ENCODE measurements at regions not wholly inside any gene's neighbourhood (a gene's known extent, or its start where the extent isn't known, plus 50 kb on each side); places are given as distances from the start of the nearest gene placed in this dataset.
"Not testable (repeated sequence)": the region's sequence is repeated elsewhere in the genome, so short reads cannot be mapped to it uniquely, and the experiment has no call there.

- peaks cover 0 to under 1% (median 0%) of the 10 kb centered on the region in 4 donors for H3K4me1 Mint-ChIP-seq
- POLR2A ChIA-PET: no interaction called here
- DNase-seq (no peak), ATAC-seq (no peak)
- no peak overlapping the region for H3K4me3 Mint-ChIP-seq
- H3K27ac Mint-ChIP-seq: no peak overlapping the region
- H3K36me3 Mint-ChIP-seq: no peaks in the 10 kb centered on the region
- H3K27me3 Mint-ChIP-seq: peaks cover 10 to 35% (median 15%) of the 10 kb centered on the region in 5 donors
- H3K9me3 Mint-ChIP-seq: no peaks in the 10 kb centered on the region
Observed at GRCh38 chr6:69578361-69578890, 218.4 kb downstream of the LMBRD1 start.

GRCh38 chr6:69571234-69571633 is 225.6 kb downstream of the LMBRD1 start:
- POLR2A ChIA-PET: no interaction called here
- Mint-ChIP-seq H3K9me3 (peaks cover 0 to 14% (median 0%) of the 10 kb centered on the region in 9 donors), H3K4me3 (no peak overlapping the region), H3K27me3 (peaks cover 2 to 29% (median 15%) of the 10 kb centered on the region in 5 donors), H3K27ac (no peak overlapping the region), H3K4me1 (no peaks in the 10 kb centered on the region), H3K36me3 (no peaks in the 10 kb centered on the region)
- DNase-seq: no peak
- no peak for ATAC-seq

- H3K4me1 Mint-ChIP-seq: no peaks in the 10 kb centered on the region
- POLR2A ChIA-PET: no interaction called here
- H3K9me3 Mint-ChIP-seq: peaks cover 0 to 14% (median 0%) of the 10 kb centered on the region in 9 donors
- H3K4me3 Mint-ChIP-seq: no peak overlapping the region
- H3K36me3 Mint-ChIP-seq: no peaks in the 10 kb centered on the region
- peaks cover 2 to 29% (median 15%) of the 10 kb centered on the region in 5 donors for H3K27me3 Mint-ChIP-seq
- DNase-seq (no peak), ATAC-seq (no peak)
- no peak overlapping the region for H3K27ac Mint-ChIP-seq
Observed at GRCh38 chr6:69570106-69570505, 226.7 kb downstream of the LMBRD1 start.

DNA sequence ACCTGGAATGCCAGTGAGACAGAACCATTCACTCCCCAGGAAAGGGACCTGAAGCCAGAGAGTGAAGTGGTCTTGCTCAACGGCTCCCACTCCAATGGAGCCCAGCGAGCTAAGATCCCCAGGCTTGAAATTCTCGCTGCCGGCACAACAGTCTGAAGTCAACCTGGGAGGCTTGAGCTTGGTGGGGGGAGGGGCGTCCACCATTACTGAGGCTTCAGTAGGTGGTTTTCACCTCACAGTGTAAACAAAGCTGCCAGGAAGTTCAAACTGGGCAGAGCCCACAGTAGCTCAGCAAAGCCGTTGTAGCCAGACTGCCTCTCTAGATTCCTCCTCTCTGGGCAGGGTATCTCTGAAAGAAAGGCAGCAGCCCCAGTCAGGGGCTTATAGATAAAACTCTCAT is 236.2 kb downstream of the LMBRD1 start:
- H3K9me3 Mint-ChIP-seq: peaks cover 0 to 18% (median 6%) of the 10 kb centered on the region in 9 donors
- H3K4me3 Mint-ChIP-seq, H3K4me1 Mint-ChIP-seq, POLR2A ChIA-PET, ATAC-seq, DNase-seq, H3K36me3 Mint-ChIP-seq, H3K27ac Mint-ChIP-seq: not testable (repeated sequence)
- H3K27me3 Mint-ChIP-seq: peaks cover 4 to 14% (median 7%) of the 10 kb centered on the region in 5 donors

DNA sequence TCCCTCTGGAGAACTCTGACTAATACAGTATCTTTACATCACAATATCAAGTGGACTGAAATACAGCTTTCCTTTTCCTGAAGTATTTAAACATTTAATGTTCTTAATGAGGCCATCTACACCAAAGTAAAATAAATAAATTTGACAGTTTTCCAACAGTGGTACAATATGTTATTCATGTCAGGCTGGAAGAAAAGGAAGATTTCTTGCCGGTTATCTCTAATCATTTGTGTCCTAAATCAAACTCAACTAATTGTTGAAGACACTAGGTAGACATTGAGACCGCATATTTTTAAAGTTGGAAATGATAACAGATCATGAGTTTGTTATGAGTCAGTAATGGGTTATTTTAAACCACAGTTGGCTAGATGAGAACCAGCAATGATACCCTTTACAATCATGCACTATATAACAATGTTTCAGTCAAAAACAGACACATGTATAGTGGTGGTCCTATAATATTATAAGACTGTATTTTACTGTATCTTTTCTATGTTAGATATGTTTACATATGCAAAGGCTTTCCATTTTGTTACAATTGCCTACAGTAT is 241.6 kb downstream of the LMBRD1 start:
- Mint-ChIP-seq H3K27me3 (peaks cover 2 to 10% (median 7%) of the 10 kb centered on the region in 5 donors), H3K9me3 (peaks cover 0 to 6% (median 0%) of the 10 kb centered on the region in 9 donors), H3K27ac (no peak overlapping the region), H3K36me3 (no peaks in the 10 kb centered on the region), H3K4me3 (no peak overlapping the region), H3K4me1 (no peaks in the 10 kb centered on the region)
- ATAC-seq (no peak), DNase-seq (no peak)
- POLR2A ChIA-PET: no interaction called here

DNA sequence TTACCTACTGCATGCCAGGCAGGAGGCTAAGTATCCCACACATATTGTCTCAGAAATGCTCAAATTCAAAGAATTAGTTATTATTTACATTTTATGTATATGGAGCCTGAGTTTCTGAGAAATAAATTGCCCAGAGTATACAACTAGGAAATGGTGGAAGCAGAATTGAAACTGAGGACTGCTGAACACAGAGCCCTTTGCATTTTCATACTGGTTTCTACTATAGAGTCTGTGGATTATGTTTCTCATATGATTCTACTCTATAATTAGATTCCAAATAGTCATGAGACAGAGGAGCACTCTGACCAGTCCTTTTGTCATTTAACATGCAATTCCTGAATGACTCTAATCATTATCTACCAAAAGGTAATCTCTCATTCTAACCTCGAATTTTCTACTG is 254.3 kb downstream of the LMBRD1 start:
- ATAC-seq (no peak), DNase-seq (no peak)
- POLR2A ChIA-PET: no interaction called here
- Mint-ChIP-seq H3K4me1 (no peaks in the 10 kb centered on the region), H3K36me3 (no peaks in the 10 kb centered on the region), H3K4me3 (no peak overlapping the region), H3K27ac (no peak overlapping the region), H3K27me3 (peaks cover 0 to 2% (median 0%) of the 10 kb centered on the region in 5 donors), H3K9me3 (peaks cover 0 to 4% (median 0%) of the 10 kb centered on the region in 9 donors)

DNA sequence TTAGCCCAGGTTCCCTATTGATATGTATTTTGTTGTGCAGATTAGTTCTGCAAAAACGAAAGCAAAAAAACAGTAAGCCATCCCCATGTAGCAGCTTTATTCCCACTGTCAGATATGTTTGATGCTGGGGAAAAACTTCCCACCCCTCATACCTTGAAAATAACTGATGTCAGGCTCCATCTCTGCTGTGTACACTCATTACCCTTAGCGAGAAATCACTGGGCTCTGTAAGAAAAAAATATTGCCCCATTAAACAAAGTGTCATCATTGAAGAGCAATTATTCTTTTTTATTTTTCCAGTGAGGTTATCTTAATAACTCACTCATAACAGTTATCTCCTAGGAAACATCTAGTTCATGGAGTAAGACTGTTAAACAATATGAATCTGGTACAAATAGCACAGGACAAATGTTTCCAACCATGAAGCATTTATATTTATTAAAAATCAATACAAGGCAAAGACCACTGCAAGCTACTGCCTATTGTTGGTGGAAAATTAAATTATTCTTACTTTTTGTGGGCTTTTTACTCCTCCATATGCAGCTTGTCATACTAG is 268.8 kb downstream of the LMBRD1 start:
- Mint-ChIP-seq H3K27ac (no peak overlapping the region), H3K27me3 (no peaks in the 10 kb centered on the region), H3K4me3 (no peak overlapping the region), H3K36me3 (no peaks in the 10 kb centered on the region), H3K4me1 (no peaks in the 10 kb centered on the region), H3K9me3 (peaks cover 0 to 5% (median 0%) of the 10 kb centered on the region in 9 donors)
- no peak for ATAC-seq
- no peak for DNase-seq
- POLR2A ChIA-PET: no interaction called here

- H3K27ac Mint-ChIP-seq, DNase-seq, H3K36me3 Mint-ChIP-seq, H3K27me3 Mint-ChIP-seq, ATAC-seq, H3K4me1 Mint-ChIP-seq, POLR2A ChIA-PET, H3K4me3 Mint-ChIP-seq: not testable (repeated sequence)
- H3K9me3 Mint-ChIP-seq: peaks cover 0 to 24% (median 10%) of the 10 kb centered on the region in 9 donors
Observed at GRCh38 chr6:69515480-69515879, 281.3 kb downstream of the LMBRD1 start.

DNA sequence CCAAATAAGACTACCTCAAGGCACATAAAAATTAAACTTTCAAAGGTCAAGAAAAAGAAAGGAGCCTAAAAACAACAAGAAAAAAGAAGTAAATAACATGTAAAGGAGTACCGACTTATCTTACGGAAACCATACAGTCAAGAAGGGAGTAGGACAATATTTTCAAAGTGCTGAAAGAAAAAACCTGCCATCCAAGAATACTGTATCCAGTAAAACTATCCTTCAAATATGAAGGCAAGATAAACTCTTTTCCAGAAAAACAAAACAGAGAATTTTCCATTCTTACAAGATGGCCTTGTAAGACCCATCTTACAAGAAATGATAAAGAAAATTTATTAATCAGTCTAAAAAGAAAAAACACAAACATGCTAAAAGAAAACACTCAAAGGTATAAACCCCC is 302.2 kb downstream of the LMBRD1 start:
- H3K27ac Mint-ChIP-seq: no peak overlapping the region
- peaks cover 2 to 30% (median 14%) of the 10 kb centered on the region in 9 donors for H3K9me3 Mint-ChIP-seq
- POLR2A ChIA-PET: no interaction called here
- no peak for ATAC-seq
- no peak for DNase-seq
- no peaks in the 10 kb centered on the region for H3K4me1 Mint-ChIP-seq
- H3K27me3 Mint-ChIP-seq: peaks cover 0 to 6% (median 0%) of the 10 kb centered on the region in 5 donors
- peaks cover 0 to 13% (median 0%) of the 10 kb centered on the region in 3 donors for H3K36me3 Mint-ChIP-seq
- H3K4me3 Mint-ChIP-seq: no peak overlapping the region

- DNase-seq (no peak), ATAC-seq (no peak)
- Mint-ChIP-seq H3K27ac (no peak overlapping the region), H3K27me3 (peaks cover 0 to 6% (median 0%) of the 10 kb centered on the region in 5 donors), H3K4me3 (no peak overlapping the region), H3K9me3 (peaks cover 2 to 40% (median 13%) of the 10 kb centered on the region in 9 donors), H3K4me1 (no peaks in the 10 kb centered on the region), H3K36me3 (peaks cover 0 to 11% (median 0%) of the 10 kb centered on the region in 3 donors)
- POLR2A ChIA-PET: no interaction called here
Observed at GRCh38 chr6:69489970-69490369, 306.8 kb downstream of the LMBRD1 start.

- Mint-ChIP-seq H3K27ac (no peak overlapping the region), H3K9me3 (peaks cover 0 to 29% (median 8%) of the 10 kb centered on the region in 9 donors), H3K27me3 (peaks cover 0 to 6% (median 0%) of the 10 kb centered on the region in 5 donors), H3K4me3 (no peak overlapping the region), H3K4me1 (no peaks in the 10 kb centered on the region), H3K36me3 (no peaks in the 10 kb centered on the region)
- no peak for DNase-seq
- ATAC-seq: no peak
- POLR2A ChIA-PET: no interaction called here
Observed at GRCh38 chr6:69487688-69488087, 309.1 kb downstream of the LMBRD1 start.

GRCh38 chr6:69466979-69467570 is 329.7 kb downstream of the LMBRD1 start:
- H3K4me1 Mint-ChIP-seq: no peaks in the 10 kb centered on the region
- H3K27ac Mint-ChIP-seq: no peak overlapping the region
- no peaks in the 10 kb centered on the region for H3K36me3 Mint-ChIP-seq
- H3K4me3 Mint-ChIP-seq: no peak overlapping the region
- DNase-seq: no peak
- POLR2A ChIA-PET: no interaction called here
- H3K9me3 Mint-ChIP-seq: peaks cover 0 to 5% (median 2%) of the 10 kb centered on the region in 9 donors
- H3K27me3 Mint-ChIP-seq: peaks cover 0 to 2% (median 0%) of the 10 kb centered on the region in 5 donors
- ATAC-seq: no peak

GRCh38 chr6:69465866-69466265 is 330.9 kb downstream of the LMBRD1 start:
- Mint-ChIP-seq H3K4me1 (no peaks in the 10 kb centered on the region), H3K9me3 (peaks cover 0 to 5% (median 0%) of the 10 kb centered on the region in 9 donors), H3K4me3 (no peak overlapping the region), H3K27me3 (peaks cover 0 to 3% (median 0%) of the 10 kb centered on the region in 5 donors), H3K27ac (no peak overlapping the region), H3K36me3 (no peaks in the 10 kb centered on the region)
- POLR2A ChIA-PET: no interaction called here
- DNase-seq (no peak), ATAC-seq (no peak)

Data from naive thymus-derived CD8-positive, alpha-beta T cell (primary cell).